ENCODE measurements at regions not wholly inside any gene's neighbourhood (a gene's known extent, or its start where the extent isn't known, plus 50 kb on each side); places are given as distances from the start of the nearest gene placed in this dataset.

DNA sequence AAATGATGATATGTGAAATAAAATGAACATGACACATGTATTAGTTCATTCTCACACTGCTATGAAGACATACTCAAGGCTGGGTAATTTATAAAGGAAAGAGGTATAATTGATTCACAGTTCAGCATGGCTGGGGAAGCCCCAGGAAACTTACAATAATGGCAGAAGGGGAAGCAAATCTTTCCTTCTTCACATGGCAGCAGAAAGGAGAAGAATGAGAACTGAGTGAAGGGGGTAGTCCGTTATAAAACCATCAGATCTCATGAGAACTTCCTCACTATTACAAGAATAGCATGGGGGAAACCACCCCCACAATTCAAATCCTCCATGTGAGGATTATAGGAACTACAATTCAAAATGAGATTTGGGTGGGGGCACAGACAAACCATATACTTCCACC, 243.9 kb upstream of the GYPA start:
- no peak for TF ChIP-seq POLR2A (IDR thresholded peaks at IDR 0.05; ENCODE audit: control extremely low read depth in 1 of 2, low read depth in 2 of 2, low read length in 2 of 2)
- TF ChIP-seq, protein P1, sequence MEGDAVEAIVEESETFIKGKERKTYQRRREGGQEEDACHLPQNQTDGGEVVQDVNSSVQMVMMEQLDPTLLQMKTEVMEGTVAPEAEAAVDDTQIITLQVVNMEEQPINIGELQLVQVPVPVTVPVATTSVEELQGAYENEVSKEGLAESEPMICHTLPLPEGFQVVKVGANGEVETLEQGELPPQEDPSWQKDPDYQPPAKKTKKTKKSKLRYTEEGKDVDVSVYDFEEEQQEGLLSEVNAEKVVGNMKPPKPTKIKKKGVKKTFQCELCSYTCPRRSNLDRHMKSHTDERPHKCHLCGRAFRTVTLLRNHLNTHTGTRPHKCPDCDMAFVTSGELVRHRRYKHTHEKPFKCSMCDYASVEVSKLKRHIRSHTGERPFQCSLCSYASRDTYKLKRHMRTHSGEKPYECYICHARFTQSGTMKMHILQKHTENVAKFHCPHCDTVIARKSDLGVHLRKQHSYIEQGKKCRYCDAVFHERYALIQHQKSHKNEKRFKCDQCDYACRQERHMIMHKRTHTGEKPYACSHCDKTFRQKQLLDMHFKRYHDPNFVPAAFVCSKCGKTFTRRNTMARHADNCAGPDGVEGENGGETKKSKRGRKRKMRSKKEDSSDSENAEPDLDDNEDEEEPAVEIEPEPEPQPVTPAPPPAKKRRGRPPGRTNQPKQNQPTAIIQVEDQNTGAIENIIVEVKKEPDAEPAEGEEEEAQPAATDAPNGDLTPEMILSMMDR (IDR thresholded peaks at IDR 0.05; ENCODE audit: control extremely low read depth in 1 of 3, insufficient read depth in 1 of 3, low read depth in 1 of 3, low read length in 3 of 3), result no peak
- TF ChIP-seq JUND (IDR thresholded peaks at IDR 0.05; ENCODE audit: low read length), result no peak
- TF ChIP-seq, protein P2, sequence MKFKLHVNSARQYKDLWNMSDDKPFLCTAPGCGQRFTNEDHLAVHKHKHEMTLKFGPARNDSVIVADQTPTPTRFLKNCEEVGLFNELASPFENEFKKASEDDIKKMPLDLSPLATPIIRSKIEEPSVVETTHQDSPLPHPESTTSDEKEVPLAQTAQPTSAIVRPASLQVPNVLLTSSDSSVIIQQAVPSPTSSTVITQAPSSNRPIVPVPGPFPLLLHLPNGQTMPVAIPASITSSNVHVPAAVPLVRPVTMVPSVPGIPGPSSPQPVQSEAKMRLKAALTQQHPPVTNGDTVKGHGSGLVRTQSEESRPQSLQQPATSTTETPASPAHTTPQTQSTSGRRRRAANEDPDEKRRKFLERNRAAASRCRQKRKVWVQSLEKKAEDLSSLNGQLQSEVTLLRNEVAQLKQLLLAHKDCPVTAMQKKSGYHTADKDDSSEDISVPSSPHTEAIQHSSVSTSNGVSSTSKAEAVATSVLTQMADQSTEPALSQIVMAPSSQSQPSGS (IDR thresholded peaks at IDR 0.05; ENCODE audit: low read length), result no peak
- no peak for TF ChIP-seq GTF2F1 (IDR thresholded peaks at IDR 0.05; ENCODE audit: borderline replicate concordance, low read depth, low read length)
- TF ChIP-seq, protein P3, sequence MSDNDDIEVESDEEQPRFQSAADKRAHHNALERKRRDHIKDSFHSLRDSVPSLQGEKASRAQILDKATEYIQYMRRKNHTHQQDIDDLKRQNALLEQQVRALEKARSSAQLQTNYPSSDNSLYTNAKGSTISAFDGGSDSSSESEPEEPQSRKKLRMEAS (IDR thresholded peaks at IDR 0.05), result no peak
- no peak for TF ChIP-seq EZH2 (IDR thresholded peaks at IDR 0.05; ENCODE audit: low read depth, low read length, severe bottlenecking)
- TF ChIP-seq FOSL1 (IDR thresholded peaks at IDR 0.05; ENCODE audit: insufficient read depth, low read depth, low read length), result no peak
- no peak for TF ChIP-seq EP300 (IDR thresholded peaks at IDR 0.05; ENCODE audit: borderline replicate concordance in 1 of 2, low read depth in 2 of 2, low read length in 2 of 2)
- TF ChIP-seq CREB1 (IDR thresholded peaks at IDR 0.05), result no peak
- TF ChIP-seq ZNF274 (IDR thresholded peaks at IDR 0.05; ENCODE audit: borderline replicate concordance, extremely low read depth, low read length), result no peak

All from H1 (cell line).